SJCRH30 (cell line): ENCODE measurements at regions not wholly inside any gene's neighbourhood (a gene's known extent, or its start where the extent isn't known, plus 50 kb on each side); places are given as distances from the start of the nearest gene placed in this dataset.

Source experiments
- DNase-seq, 2 experiments: peaks; one replicate each; pipeline ENCODE4 v3.0.0-alpha.2; 2015 to 2020
- H3K27ac ChIP-seq: fragments of 250-450 bp; sonication (Bioruptor Pico); 2 replicates; pipeline ENCODE4 v1.5.1; 2020; ENCODE audit warnings: mild to moderate bottlenecking, moderate library complexity
- H3K27me3 ChIP-seq: fragments of 250-450 bp; sonication (Bioruptor Pico); 2 replicates; pipeline ENCODE4 v1.5.1; 2020; ENCODE audit warnings: mild to moderate bottlenecking, moderate library complexity
- H3K36me3 ChIP-seq: fragments of 250-450 bp; sonication (Bioruptor Pico); 2 replicates; pipeline ENCODE4 v1.5.1; 2020; ENCODE audit warnings: mild to moderate bottlenecking, moderate library complexity
- H3K4me1 ChIP-seq: fragments of 250-450 bp; sonication (Bioruptor Pico); 2 replicates; pipeline ENCODE4 v1.5.1; 2020; ENCODE audit warnings: mild to moderate bottlenecking, moderate library complexity
- H3K4me3 ChIP-seq: fragments of 250-450 bp; sonication (Bioruptor Pico); 2 replicates; pipeline ENCODE4 v1.5.1; 2020; ENCODE audit warnings: mild to moderate bottlenecking, moderate library complexity
- H3K9me3 ChIP-seq: fragments of 250-450 bp; sonication (Bioruptor Pico); replicated peaks from 2 replicates; pipeline ENCODE4 v1.5.1; 2020; ENCODE audit warnings: mild to moderate bottlenecking, moderate library complexity

DNA sequence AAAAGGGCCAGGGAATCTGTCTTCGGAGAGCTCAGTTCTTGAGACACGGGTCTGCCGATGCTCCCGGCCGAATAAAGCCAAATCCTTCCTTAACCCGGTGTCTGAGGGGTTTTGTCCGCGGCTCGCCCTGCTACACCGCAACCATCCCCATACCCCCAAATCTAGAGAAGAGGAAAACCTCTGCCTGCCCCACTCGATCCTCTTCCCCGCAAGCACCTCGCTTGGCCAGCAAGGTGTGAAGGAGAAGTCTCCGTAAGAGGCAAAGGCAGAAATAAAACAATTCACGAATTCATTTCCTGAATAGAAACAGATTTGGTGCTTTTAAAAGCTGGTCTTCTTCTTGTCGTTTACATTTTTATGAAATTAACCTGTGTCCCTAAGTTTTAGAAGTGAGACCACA, 67.3 kb upstream of the GALNT9 start:
- no peaks in the 10 kb centered on the region for H3K9me3 ChIP-seq
- H3K27me3 ChIP-seq: no peaks in the 10 kb centered on the region
- no peaks in the 10 kb centered on the region for H3K36me3 ChIP-seq
- H3K4me1 ChIP-seq: no peaks in the 10 kb centered on the region
- H3K27ac ChIP-seq: no peak overlapping the region
- H3K4me3 ChIP-seq: no peak overlapping the region
- no peak for DNase-seq

DNA sequence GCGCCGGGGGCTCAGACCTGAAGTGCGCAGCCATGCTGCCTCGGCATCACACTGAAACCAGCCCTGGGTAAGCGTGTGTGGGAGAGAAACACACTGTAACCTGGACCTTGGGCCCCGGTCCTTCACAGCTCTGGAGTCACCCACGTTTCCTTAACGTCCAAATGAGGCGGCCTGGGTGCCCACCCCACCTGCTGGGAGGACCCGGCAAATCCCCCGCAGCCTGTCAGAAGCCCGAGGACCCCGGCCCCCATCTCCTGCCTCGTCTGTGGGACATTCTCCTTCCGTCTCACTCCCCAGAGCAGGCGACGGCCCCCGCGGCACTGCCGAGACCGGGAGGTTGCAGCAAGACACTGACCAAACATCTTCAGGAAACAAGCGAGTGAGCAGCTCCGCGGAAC, 66.5 kb upstream of the GALNT9 start:
- no peak for DNase-seq
- H3K27ac ChIP-seq: no peak overlapping the region
- H3K4me1 ChIP-seq: no peaks in the 10 kb centered on the region
- no peak overlapping the region for H3K4me3 ChIP-seq
- no peaks in the 10 kb centered on the region for H3K36me3 ChIP-seq
- H3K27me3 ChIP-seq: no peaks in the 10 kb centered on the region
- no peaks in the 10 kb centered on the region for H3K9me3 ChIP-seq

DNA sequence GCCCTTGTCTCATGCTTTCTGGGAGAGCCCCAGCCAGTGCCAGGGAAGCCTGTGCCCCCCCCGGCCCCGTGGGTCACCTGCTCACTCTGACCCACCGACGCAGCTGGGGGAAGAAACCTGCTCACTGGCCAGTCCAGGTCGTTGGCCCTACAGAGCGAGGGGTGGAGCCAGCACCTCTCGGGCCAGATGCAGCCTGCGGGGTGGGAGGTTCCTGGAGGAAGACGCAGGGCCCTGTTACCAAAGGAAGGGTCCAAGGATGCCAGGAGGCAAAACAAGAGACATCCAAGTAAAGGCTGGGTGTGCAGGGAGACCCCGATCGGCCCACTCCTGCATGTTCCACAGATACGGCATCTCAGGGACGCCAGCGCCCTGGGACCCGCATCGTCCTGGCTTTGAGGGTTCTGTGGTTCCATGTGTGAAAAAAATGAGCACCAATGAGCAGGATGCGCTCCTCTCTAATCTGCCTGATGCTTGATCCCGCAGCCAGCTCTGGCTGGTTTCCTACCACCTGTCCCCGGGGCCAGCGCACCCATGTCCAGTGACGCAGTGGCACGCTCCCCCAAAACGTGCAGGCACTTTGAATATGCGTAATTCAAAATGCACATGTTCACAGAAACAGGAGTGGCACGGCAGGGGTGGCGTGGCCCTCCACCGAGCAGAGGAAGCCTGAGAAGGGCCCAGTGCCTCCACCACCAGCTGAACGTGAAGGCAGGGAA, 66.0 kb upstream of the GALNT9 start:
- Histone ChIP-seq H3K27ac (no peak overlapping the region), H3K9me3 (no peaks in the 10 kb centered on the region), H3K4me3 (no peak overlapping the region), H3K36me3 (no peaks in the 10 kb centered on the region), H3K4me1 (no peaks in the 10 kb centered on the region), H3K27me3 (no peaks in the 10 kb centered on the region)
- DNase-seq: no peak

DNA sequence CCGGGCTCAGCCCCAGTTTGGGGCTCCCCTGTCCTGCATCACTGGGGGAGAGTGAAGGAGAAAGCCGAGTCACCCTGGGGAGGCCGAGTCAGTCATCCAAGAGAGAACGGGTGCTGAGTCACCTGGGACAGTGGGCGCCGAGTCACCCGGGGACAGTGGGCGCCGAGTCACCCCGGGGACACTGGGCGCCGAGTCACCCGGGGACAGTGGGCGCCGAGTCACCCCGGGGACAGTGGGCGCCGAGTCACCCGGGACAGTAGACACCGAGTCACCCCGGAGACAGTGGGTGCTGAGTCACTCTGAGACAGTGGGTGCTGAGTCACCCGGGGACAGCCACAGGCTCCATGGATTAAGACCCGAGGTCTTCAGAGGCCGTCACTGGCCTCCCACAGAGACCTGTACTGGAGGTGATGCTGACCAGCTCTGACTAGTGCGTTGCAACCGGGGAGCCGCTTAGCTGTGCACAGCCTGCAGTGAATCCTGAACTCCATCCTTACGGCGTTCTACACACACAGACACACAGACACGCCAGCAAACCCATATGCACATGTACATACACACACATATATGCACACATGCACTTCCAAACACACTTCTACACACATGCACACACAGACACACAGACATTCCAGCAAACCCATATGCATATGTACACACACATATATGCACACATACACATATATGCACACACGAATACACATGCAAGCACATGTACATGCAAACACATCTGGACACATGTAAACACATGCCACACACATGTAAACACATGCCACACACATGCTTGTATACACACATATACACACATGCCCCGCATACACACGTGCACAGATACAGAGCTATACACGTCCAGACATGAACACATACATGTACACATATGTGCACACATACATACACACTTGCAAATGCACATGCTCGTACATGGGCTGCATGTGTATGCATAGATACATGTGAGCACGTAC, 64.9 kb upstream of the GALNT9 start:
- Histone ChIP-seq H3K4me3 (no peak overlapping the region), H3K27me3 (no peaks in the 10 kb centered on the region), H3K9me3 (no peaks in the 10 kb centered on the region), H3K4me1 (no peaks in the 10 kb centered on the region), H3K36me3 (no peaks in the 10 kb centered on the region), H3K27ac (no peak overlapping the region)
- no peak for DNase-seq

DNA sequence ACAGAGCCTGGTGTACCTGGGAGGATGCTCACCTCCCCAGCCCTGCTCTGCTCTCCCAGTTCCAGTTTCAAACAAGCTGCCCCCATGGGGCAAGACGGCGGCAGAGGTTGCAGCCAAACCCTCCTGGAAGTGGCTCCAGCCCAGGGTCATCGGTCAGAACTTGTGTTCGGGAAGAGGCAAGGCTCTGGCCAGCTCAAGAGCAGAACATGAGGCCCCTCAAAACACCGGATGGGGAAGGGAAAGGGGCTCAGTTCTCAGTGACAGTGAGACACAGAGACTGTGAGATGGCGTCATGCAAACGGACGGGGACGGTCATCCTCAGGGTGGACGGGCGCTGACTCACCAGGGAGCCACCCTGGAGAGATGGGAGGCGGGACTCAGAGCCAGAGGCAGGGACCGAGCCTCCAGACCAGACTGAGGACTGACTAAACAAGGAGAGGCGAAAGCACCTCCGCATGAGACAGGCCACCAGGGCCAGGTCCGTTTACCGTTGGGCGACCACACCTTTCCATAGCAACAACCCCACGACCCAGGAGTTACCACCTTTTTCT, 63.9 kb upstream of the GALNT9 start:
- H3K36me3 ChIP-seq: no peaks in the 10 kb centered on the region
- no peak for DNase-seq
- H3K27ac ChIP-seq: no peak overlapping the region
- no peaks in the 10 kb centered on the region for H3K27me3 ChIP-seq
- no peaks in the 10 kb centered on the region for H3K9me3 ChIP-seq
- H3K4me1 ChIP-seq: no peaks in the 10 kb centered on the region
- H3K4me3 ChIP-seq: no peak overlapping the region

DNA sequence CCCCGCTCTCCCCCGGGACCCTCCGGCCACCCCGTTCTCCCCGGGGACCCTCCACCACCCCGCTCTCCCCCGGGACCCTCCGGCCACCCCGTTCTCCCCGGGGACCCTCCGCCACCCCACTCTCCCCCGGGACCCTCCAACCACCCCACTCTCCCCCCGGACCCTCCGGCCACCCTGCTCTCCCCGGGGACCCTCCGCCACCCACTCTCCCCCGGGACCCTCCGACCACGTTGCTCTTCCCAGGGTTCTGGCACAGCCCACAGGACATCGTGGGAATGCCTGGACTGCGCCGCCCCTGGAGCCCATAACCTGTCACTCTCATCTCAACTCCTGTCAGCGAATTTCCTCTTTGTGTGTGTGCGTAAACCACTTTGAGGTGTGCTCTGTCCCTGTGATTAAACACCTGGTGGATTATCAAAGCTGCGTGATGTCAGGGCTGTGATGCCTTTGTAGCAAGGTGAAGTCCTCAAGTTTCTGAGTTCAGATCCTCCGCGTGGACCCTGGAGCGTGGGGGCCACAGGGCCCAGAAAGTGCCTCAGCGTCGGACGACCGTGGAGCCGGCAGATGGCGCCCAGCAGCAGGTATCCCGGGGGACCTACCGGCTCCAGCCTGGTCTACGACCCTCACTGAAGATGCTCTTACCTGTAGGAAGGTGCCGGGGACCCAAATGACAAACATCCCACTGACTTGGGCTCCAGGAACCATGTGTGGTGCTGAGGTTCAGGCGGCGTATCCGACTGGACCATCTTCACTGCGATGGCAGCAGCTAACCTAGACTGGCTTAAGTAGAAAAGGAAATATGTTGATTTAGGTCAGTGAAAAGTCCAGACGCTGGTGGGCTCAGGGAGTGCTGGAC, 63.2 kb upstream of the GALNT9 start:
- Histone ChIP-seq H3K36me3 (no peaks in the 10 kb centered on the region), H3K4me1 (no peaks in the 10 kb centered on the region), H3K27ac (no peak overlapping the region), H3K9me3 (no peaks in the 10 kb centered on the region), H3K4me3 (no peak overlapping the region), H3K27me3 (no peaks in the 10 kb centered on the region)
- no peak for DNase-seq

DNA sequence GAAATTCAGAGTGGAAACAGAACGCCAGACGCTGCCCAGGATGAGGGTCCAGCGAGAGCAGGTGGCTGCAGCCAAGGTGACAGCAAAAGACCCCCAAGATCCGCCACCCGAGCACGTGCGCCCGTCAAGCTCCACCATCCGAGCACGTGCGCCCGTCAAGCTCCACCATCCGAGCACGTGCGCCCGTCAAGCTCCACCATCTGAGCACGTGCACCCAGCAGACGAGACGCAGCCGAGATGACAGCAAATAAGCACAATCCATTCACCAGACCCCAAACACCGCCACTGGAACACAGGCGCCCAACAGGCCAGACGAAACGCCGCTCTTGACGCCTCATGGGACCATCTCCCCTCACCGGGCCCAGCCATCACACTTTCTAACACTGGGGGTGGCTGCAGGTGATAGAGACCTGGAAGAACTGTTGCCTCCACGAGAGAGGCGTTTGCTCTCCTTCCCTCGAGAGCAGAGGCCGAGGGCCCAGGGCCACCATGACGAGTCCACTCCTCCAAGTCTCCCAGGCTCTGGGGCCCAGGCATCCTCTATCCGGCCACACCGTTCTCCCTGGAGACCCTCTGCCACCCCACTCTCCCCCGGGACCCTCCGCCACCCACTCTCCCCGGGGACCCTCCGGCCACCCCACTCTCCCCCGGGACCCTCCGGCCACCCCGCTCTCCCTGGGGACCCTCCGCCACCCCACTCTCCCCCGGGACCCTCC, 62.1 kb upstream of the GALNT9 start:
- H3K4me3 ChIP-seq: no peak overlapping the region
- no peak overlapping the region for H3K27ac ChIP-seq
- no peak for DNase-seq
- no peaks in the 10 kb centered on the region for H3K9me3 ChIP-seq
- no peaks in the 10 kb centered on the region for H3K27me3 ChIP-seq
- no peaks in the 10 kb centered on the region for H3K36me3 ChIP-seq
- H3K4me1 ChIP-seq: no peaks in the 10 kb centered on the region

DNA sequence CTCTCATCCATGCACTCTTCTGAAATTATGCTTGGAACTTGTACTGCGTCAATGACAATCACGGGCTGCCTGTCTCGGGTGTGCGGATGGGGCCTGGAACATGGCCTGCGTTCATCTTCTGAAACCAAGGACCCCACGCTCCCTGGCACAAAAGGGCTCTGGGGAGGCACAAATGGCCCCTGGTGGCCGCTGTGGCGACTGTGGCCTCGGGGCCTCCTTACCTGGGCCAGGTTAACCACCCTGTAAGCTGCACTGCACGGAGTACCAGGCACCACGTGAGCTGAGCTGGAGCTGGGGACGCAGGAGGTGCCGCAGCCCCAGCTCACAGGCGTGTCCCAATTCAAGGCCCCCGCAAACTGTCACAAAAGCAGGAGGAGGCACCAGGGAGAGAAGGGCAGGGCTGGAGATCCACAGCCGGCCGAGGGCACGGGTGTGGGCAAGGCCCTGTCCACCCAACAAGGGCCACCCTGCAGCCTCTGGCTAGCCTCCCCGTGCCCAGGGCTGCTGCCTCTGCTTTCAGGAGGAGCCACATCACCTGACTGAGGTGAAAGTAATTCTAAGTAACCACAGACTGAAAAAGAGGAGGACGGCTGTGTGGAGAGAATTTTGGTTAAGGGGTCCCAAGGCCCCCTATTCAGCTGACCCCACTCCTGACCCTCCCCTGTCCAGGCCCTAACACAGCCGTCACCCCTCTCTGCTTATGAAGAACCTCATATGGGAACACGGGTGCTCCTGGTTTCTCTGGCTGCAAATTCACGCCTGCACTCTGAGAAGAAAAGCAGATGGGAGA, 61.1 kb upstream of the GALNT9 start:
- no peaks in the 10 kb centered on the region for H3K36me3 ChIP-seq
- no peak overlapping the region for H3K27ac ChIP-seq
- DNase-seq: no peak
- H3K4me1 ChIP-seq: no peaks in the 10 kb centered on the region
- no peaks in the 10 kb centered on the region for H3K9me3 ChIP-seq
- H3K4me3 ChIP-seq: no peak overlapping the region
- H3K27me3 ChIP-seq: no peaks in the 10 kb centered on the region

DNA sequence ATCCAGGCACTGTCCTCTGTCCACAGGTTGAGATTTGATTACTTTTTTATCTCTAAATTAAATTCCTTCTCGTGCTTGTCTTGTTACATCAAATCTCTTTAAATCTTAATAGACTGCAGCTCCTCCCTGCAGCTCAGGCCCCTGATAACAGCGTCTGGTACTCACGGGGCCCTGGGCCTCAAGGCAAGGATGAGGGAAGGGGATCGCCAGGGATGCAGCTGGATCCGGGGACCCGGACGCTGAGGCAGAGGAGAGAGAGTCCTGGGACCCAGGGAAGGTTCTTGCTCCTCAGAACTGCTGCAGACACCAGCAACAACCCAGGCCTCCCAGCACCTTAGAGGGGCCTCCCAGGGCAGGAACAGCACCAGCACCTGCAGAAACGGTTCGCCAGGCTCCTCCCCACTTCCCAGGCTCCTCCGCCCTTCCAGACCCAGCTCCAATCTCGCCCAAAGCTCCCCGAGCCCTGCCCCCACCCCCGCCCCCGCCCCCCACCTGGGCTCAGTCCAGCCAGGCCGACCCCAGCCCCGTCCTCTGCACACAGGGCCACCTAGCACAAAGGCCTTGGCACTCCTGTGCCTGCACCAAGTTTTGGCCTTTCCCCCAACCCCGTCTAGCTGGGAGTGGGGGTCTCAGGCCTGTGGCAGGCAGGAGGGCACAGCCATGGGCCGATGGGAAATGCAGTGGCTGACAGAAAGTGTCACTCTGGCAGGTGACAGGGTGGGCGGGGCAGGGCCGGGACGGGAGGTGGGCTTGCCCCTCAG, 60.3 kb upstream of the GALNT9 start:
- H3K27ac ChIP-seq: no peak overlapping the region
- no peaks in the 10 kb centered on the region for H3K9me3 ChIP-seq
- H3K36me3 ChIP-seq: no peaks in the 10 kb centered on the region
- H3K27me3 ChIP-seq: no peaks in the 10 kb centered on the region
- H3K4me1 ChIP-seq: no peaks in the 10 kb centered on the region
- H3K4me3 ChIP-seq: no peak overlapping the region
- DNase-seq: no peak

DNA sequence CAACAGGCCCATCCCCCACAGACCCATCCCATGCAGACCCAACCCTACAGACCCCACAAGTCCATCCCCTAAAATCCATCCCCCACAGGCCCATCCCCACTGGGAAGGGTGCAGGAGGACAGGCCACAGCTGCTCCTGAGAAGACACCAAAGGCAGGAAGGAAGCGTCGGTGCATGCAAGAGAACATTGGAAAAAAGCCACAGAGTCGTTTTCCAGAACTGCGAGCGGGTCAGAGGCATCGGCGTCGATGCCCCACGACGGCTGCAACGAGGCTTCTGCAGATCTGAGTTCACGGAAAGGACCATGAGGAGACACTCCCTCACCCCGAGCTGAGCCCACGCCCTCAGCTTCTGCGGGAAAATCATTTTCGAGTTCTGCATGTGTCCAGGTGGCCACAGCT, 59.6 kb upstream of the GALNT9 start:
- H3K9me3 ChIP-seq: no peaks in the 10 kb centered on the region
- no peak overlapping the region for H3K27ac ChIP-seq
- no peak overlapping the region for H3K4me3 ChIP-seq
- H3K27me3 ChIP-seq: no peaks in the 10 kb centered on the region
- no peak for DNase-seq
- H3K4me1 ChIP-seq: no peaks in the 10 kb centered on the region
- no peaks in the 10 kb centered on the region for H3K36me3 ChIP-seq

DNA sequence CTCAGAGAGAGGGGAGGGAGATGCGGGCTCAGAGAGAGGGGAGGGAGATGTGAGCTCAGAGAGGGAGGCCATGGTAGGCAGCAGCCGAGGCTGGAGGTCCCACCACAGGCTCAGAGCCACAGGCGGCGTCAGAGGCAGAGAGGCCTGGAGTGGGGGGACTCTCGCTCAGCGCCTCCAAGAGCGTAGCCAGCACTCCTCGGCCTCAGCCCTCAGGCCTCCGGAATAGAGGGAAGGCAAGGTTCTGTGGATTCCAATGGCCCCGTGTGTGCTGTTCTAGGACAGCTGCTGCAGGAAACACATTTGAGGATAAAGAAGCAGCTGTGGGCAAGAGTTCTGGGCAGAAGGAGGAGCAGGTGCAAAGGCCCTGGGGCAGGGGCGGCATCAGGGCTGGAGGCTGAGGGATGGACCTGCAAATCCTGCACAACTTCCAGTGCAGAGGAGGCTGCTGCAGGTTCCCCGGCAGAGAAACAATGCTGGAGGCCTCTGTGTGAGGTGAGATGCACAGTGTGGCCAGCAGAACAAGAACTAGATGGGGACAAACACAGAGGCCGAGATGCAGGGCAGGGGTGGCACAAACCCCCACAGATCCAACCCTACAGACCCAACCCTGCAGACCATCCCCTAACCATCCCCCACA, 59.1 kb upstream of the GALNT9 start:
- H3K36me3 ChIP-seq: no peaks in the 10 kb centered on the region
- no peaks in the 10 kb centered on the region for H3K9me3 ChIP-seq
- no peak overlapping the region for H3K27ac ChIP-seq
- no peaks in the 10 kb centered on the region for H3K4me1 ChIP-seq
- H3K27me3 ChIP-seq: no peaks in the 10 kb centered on the region
- H3K4me3 ChIP-seq: no peak overlapping the region
- DNase-seq: no peak

DNA sequence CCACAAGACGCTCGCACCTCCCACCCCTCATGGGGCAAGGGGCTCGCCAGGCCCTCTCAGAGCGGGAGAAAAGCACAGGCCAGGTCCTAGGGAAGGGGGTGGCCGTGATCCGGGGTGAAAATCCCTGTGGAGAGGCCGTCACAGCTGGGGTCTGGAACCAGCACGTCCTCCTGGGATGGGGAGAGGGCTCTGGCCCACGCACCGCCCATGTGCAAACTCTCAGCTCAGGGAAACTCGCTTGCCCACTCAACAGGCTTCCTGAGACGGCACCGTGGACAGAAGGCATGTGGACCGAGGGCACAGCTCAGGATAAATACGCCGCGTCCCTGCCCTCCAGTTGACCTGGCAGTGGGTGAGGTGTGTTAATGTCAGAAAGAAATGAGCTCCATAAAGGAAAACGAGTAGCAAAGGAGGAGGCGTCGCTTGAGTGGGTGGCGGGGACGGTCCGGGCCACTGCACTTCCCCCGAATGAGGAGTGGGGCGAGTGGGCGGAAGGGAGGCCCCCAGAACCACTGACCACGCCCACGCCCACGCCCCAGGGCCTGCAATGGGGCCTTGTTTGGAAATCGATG, 57.6 kb upstream of the GALNT9 start:
- H3K4me3 ChIP-seq: no peak overlapping the region
- H3K27ac ChIP-seq: no peak overlapping the region
- no peaks in the 10 kb centered on the region for H3K9me3 ChIP-seq
- no peak for DNase-seq
- H3K36me3 ChIP-seq: no peaks in the 10 kb centered on the region
- no peaks in the 10 kb centered on the region for H3K27me3 ChIP-seq
- H3K4me1 ChIP-seq: no peaks in the 10 kb centered on the region
